ENCODE measurements at regions not wholly inside any gene's neighbourhood (a gene's known extent, or its start where the extent isn't known, plus 50 kb on each side); places are given as distances from the start of the nearest gene placed in this dataset.
A peak's percentile ranks its signal among the peaks of the same experiment; 100 is the strongest.
"Not testable (repeated sequence)": the region's sequence is repeated elsewhere in the genome, so short reads cannot be mapped to it uniquely, and the experiment has no call there.

- not testable (repeated sequence) for DNase-seq
These were observed 160.3 kb upstream of the ZNF184 start for GRCh38 chr6:27633221-27633688.

DNA sequence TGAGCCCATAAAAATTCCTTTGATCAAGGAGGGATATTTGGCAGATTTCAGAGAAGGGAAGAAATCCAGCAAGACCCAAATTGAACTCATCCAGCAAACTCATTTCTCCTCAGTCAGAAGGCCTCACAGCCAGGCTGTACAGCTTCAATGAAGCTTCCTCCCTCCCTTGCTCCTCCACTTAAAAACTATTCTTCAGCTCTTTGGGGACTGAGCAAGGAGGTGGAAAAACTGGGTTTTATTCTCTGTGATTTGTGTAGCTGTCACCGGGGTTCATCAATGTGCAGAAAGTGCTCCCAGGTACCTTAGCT is 158.7 kb upstream of the ZNF184 start:
- DNase-seq = no peak

GRCh38 chr6:27630727-27631608 is 158.1 kb upstream of the ZNF184 start:
- DNase-seq = peak in 43 of 56 donors; percentile 0 to 76 (median 32)

- no peak for DNase-seq
These were observed 151.9 kb upstream of the ZNF184 start for GRCh38 chr6:27624694-27625262.

GRCh38 chr6:27623103-27623502 is 150.2 kb upstream of the ZNF184 start:
- no peak for DNase-seq

DNA sequence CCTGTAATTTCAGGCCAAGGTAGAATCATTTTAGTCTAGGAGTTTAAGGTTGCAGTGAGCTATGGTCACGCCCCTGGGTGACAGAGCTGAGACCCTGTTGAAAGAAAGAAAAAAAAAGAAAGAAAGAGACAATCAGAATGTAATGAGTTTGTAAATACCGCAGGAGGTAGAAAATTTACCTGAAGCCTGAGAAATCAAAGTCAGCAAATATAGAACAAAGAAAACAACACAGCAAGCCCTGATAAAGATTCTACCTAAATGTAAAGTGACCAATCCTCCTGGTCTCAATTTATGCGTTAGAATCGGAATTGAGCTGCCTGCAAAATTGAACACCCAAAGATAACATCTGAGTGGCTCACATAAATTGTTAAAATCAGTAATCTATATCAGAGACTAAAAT is 146.5 kb upstream of the ZNF184 start:
- DNase-seq = no peak

DNA sequence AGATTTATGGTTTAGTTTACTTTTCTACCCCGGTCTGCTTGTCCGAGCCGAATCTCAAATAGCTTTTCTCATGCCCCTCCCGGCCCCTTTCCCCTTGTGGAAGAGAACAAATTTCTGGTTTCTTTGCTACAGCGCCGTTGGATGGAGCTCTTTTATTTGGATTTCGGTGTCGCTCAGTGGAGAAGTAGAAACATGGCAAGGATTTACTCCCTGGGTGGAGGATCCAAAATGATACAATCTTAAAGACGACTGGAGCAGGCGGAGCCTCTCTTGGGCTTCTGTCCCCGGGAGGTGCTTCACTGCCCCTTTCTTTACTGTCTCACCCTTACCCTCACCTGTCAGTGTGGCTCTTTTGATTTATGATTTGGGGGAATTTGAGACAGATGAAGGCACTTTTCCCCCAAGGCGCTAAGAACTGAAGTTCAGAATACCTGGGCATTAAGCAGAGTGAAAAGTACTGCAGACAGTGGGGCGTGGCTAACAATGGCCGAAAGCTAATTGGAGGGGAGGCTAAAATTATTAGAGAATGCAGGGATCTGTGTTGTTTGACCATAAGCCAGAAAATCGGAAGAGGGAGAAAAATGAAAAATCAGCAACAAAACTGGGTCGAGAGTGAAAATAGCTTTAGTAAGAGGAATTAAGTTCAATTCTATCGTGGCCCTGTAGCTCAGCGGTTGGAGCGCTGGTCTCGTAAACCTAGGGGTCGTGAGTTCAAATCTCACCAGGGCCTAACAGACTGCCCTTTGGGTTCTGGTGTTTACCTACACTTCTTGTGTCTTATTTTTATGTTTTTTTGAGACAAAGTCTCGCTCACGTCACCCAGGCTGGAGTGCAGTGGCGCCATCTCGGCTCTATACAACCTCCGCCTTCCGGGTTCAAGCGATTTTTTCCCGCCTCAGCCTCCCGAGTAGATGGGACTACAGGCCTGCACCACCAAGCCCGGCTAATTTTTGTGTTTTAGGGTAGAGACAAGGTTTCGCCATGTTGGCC is 145.1 kb upstream of the ZNF184 start:
- no peak for DNase-seq

DNA sequence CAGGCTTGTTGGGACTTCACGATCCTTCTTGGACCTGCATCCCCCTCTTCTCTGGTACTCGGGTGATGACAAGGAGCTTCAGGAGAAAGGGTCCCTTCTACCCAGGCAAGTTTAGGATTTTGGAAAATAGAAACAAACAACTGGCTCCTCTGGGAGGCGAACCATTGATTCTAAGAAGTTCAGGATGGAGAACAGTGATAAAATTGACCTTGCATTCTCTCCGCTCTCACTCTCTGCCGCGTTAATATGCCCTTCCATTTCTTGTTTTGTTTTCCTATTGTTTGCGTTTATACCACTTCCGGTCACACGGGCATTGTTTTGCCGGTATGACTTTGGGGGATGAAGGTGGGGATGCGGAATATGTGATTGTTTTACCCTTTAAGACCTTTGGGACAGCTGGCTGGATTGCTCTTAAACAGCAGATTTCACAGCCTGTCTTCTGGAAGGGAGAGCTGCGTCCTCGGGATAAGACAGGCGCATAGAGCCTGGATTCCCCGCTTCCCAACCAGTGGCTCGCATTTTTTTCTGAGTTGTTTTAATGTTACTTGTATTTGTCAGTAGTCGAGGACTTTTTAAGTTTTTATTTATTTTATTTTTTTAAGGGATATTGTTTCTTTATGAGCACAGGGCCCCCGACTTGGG is 144.3 kb upstream of the ZNF184 start:
- DNase-seq = no peak

DNA sequence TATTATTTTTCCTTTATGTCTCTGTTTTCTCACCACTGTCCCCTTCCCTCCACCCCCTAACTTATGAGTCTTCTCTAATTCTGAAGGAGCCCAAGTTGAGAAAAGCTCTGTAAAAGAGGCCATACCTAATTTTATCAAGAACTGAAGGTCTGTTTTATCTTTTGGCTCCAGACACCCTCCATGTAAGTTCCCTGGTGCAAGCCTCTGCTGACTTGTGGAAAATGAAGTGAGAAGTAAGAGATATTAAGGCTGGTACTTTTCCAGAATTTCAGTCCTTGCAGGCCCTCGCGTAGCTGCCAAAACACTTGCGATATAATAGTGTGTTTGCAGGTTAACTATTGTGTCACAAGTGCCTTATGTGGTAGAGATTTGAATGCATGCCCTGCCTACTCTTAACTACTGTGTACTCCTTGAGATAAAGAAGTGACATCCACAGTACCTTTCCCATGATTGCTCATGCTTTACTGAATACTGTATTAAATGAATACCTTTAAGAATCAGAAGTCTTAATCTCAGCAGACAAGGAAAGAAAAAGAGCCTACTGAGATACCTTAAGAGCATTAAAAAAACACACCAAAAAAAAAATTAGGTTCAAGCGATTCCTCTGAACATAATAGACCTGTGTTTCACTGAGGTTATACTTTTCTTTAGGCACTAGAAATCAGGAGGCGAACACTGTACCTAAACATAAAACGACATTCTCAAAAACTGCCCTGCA is 143.6 kb upstream of the ZNF184 start:
- DNase-seq = no peak

GRCh38 chr6:27611451-27611850 is 138.5 kb upstream of the ZNF184 start:
- DNase-seq = no peak

DNA sequence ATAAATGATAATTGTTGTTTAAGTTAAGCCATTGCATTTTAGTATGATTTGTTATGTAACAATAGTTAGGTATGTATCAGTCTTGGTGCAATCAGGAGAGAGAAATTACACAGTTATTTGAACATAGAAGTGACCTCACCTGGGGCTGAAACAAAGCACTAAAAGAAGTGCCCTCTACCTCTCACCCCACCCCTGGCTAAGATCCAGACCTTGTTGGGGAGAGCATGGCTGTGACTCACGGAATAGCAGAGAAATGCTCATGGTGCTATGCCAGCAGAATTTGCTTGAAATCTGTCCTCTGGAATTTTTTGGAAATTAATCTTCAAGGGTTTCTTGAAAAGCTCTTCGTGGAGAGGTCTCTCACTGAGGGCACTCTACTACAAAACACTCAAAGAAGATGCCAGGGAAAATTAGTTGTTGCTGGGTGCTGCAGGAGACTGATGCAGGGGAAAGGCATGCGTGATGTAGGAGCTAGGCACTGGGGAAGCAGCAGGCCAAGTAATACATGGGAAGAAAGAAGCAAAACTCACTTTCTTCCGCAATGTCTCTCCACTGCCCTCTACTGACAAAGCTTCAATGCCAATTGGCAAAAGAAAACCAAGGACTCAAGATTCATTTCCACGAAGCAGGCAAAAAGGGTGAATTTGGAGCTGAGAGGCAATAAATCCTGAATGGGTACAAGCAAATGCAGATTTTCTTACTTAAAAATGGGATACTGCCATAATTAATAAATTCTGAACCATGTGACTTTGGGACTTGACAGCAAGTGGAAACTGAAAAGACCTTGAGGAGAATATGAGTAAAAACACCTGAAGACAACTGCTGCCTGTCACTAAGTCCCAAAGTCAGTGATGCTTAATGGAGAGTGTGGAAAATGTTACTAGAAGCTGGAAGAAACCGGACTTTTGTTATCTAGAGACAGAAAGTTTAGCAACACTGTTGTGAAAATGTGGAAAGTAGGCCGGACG is 136.3 kb upstream of the ZNF184 start:
- no peak for DNase-seq

DNA sequence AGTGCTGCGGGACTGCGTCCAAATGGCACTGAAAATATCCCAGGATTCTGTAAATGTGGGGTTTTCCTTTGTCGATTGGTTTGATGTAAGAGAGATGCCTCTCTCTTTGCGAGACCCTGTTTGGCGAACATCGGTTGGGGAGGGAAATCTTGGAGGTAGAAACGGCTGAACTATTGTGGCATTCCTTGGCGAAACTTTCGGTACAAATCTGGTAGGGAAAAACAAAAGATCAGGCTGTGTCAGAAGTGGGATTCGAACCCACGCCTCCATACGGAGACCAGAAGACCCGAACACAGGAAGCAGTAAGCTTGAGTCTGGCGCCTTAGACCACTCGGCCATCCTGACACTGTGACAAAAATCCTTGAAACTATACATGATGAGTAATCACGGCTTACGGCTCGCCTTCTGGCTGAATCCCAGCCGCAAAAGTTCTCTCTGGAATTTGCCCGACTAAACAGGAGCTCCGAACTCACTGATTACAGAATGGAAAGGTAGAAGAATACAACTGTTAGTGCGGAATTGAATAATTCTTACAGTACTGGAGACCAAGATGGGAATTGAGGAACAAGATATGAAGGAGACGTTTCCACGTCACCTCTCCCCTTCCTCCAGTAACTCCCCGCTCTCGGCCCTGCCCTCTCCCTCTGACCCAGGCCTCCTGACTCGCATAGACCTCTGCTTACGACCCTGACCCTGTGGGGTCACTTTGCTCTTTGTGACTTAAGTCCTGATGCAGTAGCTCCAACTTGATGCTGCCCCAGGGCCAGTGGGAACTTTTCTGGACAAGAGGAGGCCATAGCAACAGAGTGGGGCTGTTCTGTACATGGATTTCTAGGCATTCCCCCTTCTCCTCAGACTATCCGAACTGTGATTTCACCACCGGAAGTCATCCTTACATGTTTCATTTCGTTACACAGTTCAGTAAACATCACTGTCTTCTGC is 132.8 kb upstream of the ZNF184 start:
- DNase-seq = no peak

DNA sequence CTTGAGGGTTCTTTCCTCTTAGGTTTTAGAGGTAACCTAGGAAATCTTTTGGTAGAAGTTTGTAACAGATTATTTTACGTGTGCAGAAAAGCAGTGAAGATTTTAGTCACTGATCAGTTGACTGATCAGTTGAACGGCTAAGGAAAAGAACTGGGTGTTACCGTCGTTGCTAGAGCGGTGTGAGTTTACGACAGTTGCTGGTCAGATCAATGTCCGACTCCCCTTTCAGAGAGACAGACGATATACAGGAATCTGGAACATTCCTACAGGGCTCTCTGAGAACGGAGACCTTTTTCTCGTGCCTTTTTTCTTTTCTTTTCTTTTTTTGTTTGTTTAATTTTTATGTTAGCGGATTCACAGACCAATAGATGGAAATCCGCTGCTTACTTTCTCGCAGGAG is 132.1 kb upstream of the ZNF184 start:
- no peak for DNase-seq

- DNase-seq = no peak
These were observed 128.9 kb upstream of the ZNF184 start for GRCh38 chr6:27601668-27602254.

GRCh38 chr6:27599859-27600532 is 127.1 kb upstream of the ZNF184 start:
- no peak for DNase-seq

DNA sequence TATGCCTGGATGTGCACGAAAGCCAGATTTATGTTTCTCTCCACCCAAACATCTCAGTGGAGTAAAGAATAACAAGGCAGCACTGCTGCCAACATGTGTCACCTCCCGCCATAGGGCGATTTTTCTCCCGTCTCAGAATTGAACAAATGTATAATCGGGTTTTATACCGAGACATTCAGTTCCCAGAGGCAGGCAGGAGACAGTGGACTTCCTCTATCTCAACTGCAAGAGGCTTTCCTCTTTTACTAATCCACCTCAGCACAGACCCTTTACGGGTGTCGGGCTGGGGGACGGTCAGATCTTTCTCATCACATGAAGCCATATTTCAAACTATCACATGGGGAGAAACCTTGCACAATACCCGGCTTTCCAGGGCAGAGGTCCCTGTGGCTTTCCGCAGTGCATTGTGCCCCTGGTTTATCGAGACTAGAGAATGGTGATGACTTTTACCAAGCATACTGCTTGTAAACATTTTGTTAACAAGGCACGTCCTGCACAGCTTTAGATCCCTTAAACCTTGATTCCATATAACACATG is 124.2 kb upstream of the ZNF184 start:
- DNase-seq = not testable (repeated sequence)

GRCh38 chr6:27593861-27594260 is 121.0 kb upstream of the ZNF184 start:
- no peak for DNase-seq
